ENCODE measurements at regions not wholly inside any gene's neighbourhood (a gene's known extent, or its start where the extent isn't known, plus 50 kb on each side); places are given as distances from the start of the nearest gene placed in this dataset.

GRCh38 chr14:81655423-81656314 is 122.0 kb upstream of the SEL1L start:
- Histone ChIP-seq H3K27me3 (ENCODE audit: control insufficient read depth, insufficient read depth, low read length) (no peaks in the 10 kb centered on the region), H3K4me3 (ENCODE audit: low read depth, low read length) (no peak overlapping the region), H3K9me3 (ENCODE audit: control insufficient read depth, insufficient read depth, low read length) (peaks cover 10% of the 10 kb centered on the region), H3K27ac (ENCODE audit: low read depth, low read length) (no peak overlapping the region)
- no peak for TF ChIP-seq CTCF (IDR thresholded peaks at IDR 0.05; ENCODE audit: low read depth, low read length)
- DNase-seq (ENCODE audit: low read depth, low spot score): no peak
- ChIA-PET POLR2A (no interaction called here), CTCF (no interaction called here)

GRCh38 chr14:81656811-81657210 is 123.2 kb upstream of the SEL1L start:
- H3K27me3 ChIP-seq (ENCODE audit: control insufficient read depth, insufficient read depth, low read length): no peaks in the 10 kb centered on the region
- ChIA-PET POLR2A (no interaction called here), CTCF (no interaction called here)
- no peak overlapping the region for H3K4me3 ChIP-seq (ENCODE audit: low read depth, low read length)
- peaks cover 7% of the 10 kb centered on the region for H3K9me3 ChIP-seq (ENCODE audit: control insufficient read depth, insufficient read depth, low read length)
- no peak for TF ChIP-seq CTCF (IDR thresholded peaks at IDR 0.05; ENCODE audit: low read depth, low read length)
- no peak for DNase-seq (ENCODE audit: low read depth, low spot score)
- H3K27ac ChIP-seq (ENCODE audit: low read depth, low read length): no peak overlapping the region

- no peak overlapping the region for H3K27ac ChIP-seq (ENCODE audit: low read depth, low read length)
Measured at GRCh38 chr14:81662066-81662465, 128.4 kb upstream of the SEL1L start.

GRCh38 chr14:81662570-81663197 is 129.0 kb upstream of the SEL1L start:
- no peak for DNase-seq (ENCODE audit: low read depth, low spot score)
- ChIA-PET POLR2A (no interaction called here), CTCF (no interaction called here)
- Histone ChIP-seq H3K27me3 (ENCODE audit: control insufficient read depth, insufficient read depth, low read length) (no peaks in the 10 kb centered on the region), H3K27ac (ENCODE audit: low read depth, low read length) (no peak overlapping the region), H3K4me3 (ENCODE audit: low read depth, low read length) (no peak overlapping the region), H3K9me3 (ENCODE audit: control insufficient read depth, insufficient read depth, low read length) (peaks cover 17% of the 10 kb centered on the region)
- no peak for TF ChIP-seq CTCF (IDR thresholded peaks at IDR 0.05; ENCODE audit: low read depth, low read length)

More at GRCh38 chr14:81662066-81662465, 128.4 kb upstream of the SEL1L start:
- Histone ChIP-seq H3K9me3 (ENCODE audit: control insufficient read depth, insufficient read depth, low read length) (peaks cover 17% of the 10 kb centered on the region), H3K4me3 (ENCODE audit: low read depth, low read length) (no peak overlapping the region), H3K27me3 (ENCODE audit: control insufficient read depth, insufficient read depth, low read length) (no peaks in the 10 kb centered on the region)
- ChIA-PET CTCF (no interaction called here), POLR2A (no interaction called here)
- no peak for DNase-seq (ENCODE audit: low read depth, low spot score)
- TF ChIP-seq CTCF (IDR thresholded peaks at IDR 0.05; ENCODE audit: low read depth, low read length): no peak

- DNase-seq (ENCODE audit: low read depth, low spot score): no peak
- ChIA-PET POLR2A (no interaction called here), CTCF (no interaction called here)
- TF ChIP-seq CTCF (IDR thresholded peaks at IDR 0.05; ENCODE audit: low read depth, low read length): no peak
- Histone ChIP-seq H3K27me3 (ENCODE audit: control insufficient read depth, insufficient read depth, low read length) (no peaks in the 10 kb centered on the region), H3K4me3 (ENCODE audit: low read depth, low read length) (no peak overlapping the region), H3K27ac (ENCODE audit: low read depth, low read length) (no peak overlapping the region), H3K9me3 (ENCODE audit: control insufficient read depth, insufficient read depth, low read length) (peaks cover 22% of the 10 kb centered on the region)
Measured at GRCh38 chr14:81668626-81669274, 135.1 kb upstream of the SEL1L start.
